ENCODE measurements at regions not wholly inside any gene's neighbourhood (a gene's known extent, or its start where the extent isn't known, plus 50 kb on each side); places are given as distances from the start of the nearest gene placed in this dataset.
"Not testable (repeated sequence)": the region's sequence is repeated elsewhere in the genome, so short reads cannot be mapped to it uniquely, and the experiment has no call there.

DNA sequence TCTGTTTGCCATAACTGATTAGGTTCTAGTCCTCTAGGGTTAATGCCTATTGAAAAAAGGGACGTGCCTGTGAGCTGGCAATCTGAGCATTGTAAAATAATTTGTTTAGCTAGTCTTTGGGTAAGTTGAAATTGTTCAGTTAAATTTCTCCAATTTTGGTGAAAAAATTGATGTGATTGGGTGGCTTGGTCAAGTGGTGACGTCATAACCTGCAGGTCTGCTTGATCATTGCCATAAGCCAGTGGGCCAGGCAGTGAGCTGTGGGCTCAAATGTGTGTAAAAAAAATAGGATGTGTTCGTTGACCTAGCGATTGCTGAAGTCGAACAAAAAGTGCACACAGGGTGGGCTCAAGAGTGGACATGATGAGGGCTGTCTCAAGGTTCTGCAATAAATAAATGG, 193.3 kb downstream of the ZC4H2 start:
- Histone ChIP-seq H3K9me3 (ENCODE audit: control insufficient read depth in 2 of 3, low read length in 3 of 3) (peaks cover 0 to 7% (median 0%) of the 10 kb centered on the region in 3 experiments), H3K4me3 (ENCODE audit: low read length) (no peak overlapping the region), H3K4me1 (ENCODE audit: control insufficient read depth in 2 of 2, insufficient read depth in 2 of 2, low read length in 2 of 2) (no peaks in the 10 kb centered on the region), H3K27me3 (ENCODE audit: control insufficient read depth in 2 of 2, insufficient read depth in 2 of 2, low read length in 2 of 2) (no peaks in the 10 kb centered on the region), H3K27ac (ENCODE audit: low read depth, low read length) (no peak overlapping the region), H3K36me3 (ENCODE audit: control insufficient read depth in 2 of 3, insufficient read depth in 3 of 3, low read length in 3 of 3) (no peaks in the 10 kb centered on the region)
- Mint-ChIP-seq H3K27me3 (no peaks in the 10 kb centered on the region), H3K36me3 (peaks cover 0 to 21% (median 0%) of the 10 kb centered on the region in 5 donors), H3K4me1 (peaks cover 0 to 4% (median 0%) of the 10 kb centered on the region in 7 donors), H3K27ac (no peak overlapping the region), H3K9me3 (peaks cover 0 to 68% (median 11%) of the 10 kb centered on the region in 11 donors), H3K4me3 (no peak overlapping the region)
- ATAC-seq: no peak
- ChIA-PET POLR2A (no interaction called here), CTCF (no interaction called here)
- intact Hi-C loops (cut with micrococcal nuclease): no loop called here
- no peak for DNase-seq

DNA sequence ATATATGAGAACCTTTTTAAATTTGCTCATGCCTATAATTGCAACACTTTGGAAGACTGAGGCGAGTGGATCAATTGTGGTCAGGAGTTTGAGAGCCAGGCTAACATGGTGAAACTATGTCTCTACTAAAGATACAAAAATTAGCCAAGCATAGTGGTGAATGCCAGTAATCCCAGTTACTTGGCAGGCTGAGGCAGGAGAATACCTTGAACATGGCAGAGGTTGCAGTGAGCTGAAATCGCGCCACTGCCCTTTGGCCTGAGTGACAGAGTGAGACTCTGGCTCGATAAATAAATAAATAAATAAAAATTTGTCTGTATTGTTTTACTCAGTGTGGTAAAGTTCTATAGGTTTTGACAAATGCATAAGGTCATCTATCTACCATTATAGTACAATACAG, 218.2 kb downstream of the ZC4H2 start:
- peaks cover 3 to 57% (median 23%) of the 10 kb centered on the region in 11 donors for H3K9me3 Mint-ChIP-seq
- no peaks in the 10 kb centered on the region for H3K36me3 ChIP-seq (ENCODE audit: control insufficient read depth in 2 of 3, insufficient read depth in 3 of 3, low read length in 3 of 3)
- H3K9me3 ChIP-seq (ENCODE audit: control insufficient read depth in 2 of 3, low read length in 3 of 3): no peaks in the 10 kb centered on the region
- H3K27ac Mint-ChIP-seq: no peak overlapping the region
- ATAC-seq (no peak), DNase-seq (no peak)
- no peak overlapping the region for H3K4me3 ChIP-seq (ENCODE audit: low read length)
- ChIA-PET CTCF (no interaction called here), POLR2A (no interaction called here)
- peaks cover 0 to 27% (median 9%) of the 10 kb centered on the region in 5 donors for H3K36me3 Mint-ChIP-seq
- no peak overlapping the region for H3K27ac ChIP-seq (ENCODE audit: low read depth, low read length)
- H3K27me3 ChIP-seq (ENCODE audit: control insufficient read depth in 2 of 2, insufficient read depth in 2 of 2, low read length in 2 of 2): no peaks in the 10 kb centered on the region
- intact Hi-C loops (cut with micrococcal nuclease): loop anchor here in 1 of 2 donors (5.0 kb wide), 1 partner anchor 219 kb away; the partner anchor contains the start of gene ZC4H2
- H3K27me3 Mint-ChIP-seq: no peaks in the 10 kb centered on the region
- peaks cover 0 to 27% (median 14%) of the 10 kb centered on the region in 7 donors for H3K4me1 Mint-ChIP-seq
- peaks cover 3 to 5% of the 10 kb centered on the region in 2 donors for H3K4me1 ChIP-seq (ENCODE audit: control insufficient read depth in 2 of 2, insufficient read depth in 2 of 2, low read length in 2 of 2)
- H3K4me3 Mint-ChIP-seq: no peak overlapping the region

DNA sequence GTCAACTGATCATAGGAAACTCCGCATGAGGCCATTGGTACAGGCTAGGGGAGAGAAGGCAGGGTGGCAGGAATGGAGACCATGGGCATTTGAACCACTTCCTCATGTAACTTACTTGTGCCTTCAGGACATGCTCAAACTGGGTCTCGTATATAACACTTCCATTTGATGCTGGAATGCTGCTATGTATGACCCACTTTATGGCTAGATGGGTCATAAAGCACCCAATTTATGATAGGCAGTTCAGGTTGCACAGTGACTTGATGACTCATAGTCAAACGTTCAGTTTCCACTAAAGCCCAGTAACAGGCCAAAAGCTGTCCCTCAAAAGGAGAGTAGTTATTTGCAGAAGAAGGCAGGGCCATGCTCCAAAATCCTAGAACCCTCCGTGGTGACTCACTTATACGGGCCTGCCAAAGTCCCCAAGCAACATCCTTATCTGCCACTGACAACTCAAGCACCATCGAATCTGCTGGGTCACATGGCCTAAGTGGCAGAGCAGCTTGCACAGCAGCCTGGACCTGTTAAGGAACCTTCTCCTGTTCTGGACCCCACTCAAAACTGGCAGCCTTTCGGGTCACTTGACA, 236.4 kb downstream of the ZC4H2 start:
- H3K36me3 Mint-ChIP-seq: peaks cover 0 to 5% (median 0%) of the 10 kb centered on the region in 5 donors
- DNase-seq (no peak), ATAC-seq (no peak)
- intact Hi-C loops (cut with micrococcal nuclease): no loop called here
- Histone ChIP-seq H3K27me3 (ENCODE audit: control insufficient read depth in 2 of 2, insufficient read depth in 2 of 2, low read length in 2 of 2) (no peaks in the 10 kb centered on the region), H3K4me3 (ENCODE audit: low read length) (no peak overlapping the region), H3K4me1 (ENCODE audit: control insufficient read depth in 2 of 2, insufficient read depth in 2 of 2, low read length in 2 of 2) (no peaks in the 10 kb centered on the region), H3K27ac (ENCODE audit: low read depth, low read length) (no peak overlapping the region), H3K36me3 (ENCODE audit: control insufficient read depth in 2 of 3, insufficient read depth in 3 of 3, low read length in 3 of 3) (no peaks in the 10 kb centered on the region), H3K9me3 (ENCODE audit: control insufficient read depth in 2 of 3, low read length in 3 of 3) (no peaks in the 10 kb centered on the region)
- ChIA-PET CTCF (no interaction called here), POLR2A (no interaction called here)
- no peak overlapping the region for H3K4me3 Mint-ChIP-seq
- no peaks in the 10 kb centered on the region for H3K27me3 Mint-ChIP-seq
- H3K9me3 Mint-ChIP-seq: peaks cover 0 to 23% (median 5%) of the 10 kb centered on the region in 11 donors
- H3K27ac Mint-ChIP-seq: no peak overlapping the region
- no peaks in the 10 kb centered on the region for H3K4me1 Mint-ChIP-seq

DNA sequence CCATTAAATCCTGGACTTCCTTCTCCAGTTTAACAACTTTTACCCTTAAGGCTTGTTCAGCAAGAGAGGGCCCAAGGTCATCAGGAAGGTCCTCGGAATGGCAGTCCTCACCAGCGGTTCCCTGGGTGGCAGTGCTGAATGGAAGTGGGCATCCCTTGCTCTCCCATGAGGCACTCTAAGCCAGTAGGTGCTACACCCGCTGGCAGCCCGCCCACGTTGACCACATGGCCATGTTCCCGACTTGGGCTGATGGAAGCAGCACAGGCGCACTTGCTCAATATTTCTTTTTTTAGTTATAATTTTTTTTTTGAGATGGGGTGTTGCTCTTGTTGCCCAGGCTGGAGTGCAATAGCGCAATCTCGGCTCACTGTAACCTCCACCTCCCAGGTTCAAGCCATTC, 277.9 kb downstream of the ZC4H2 start:
- no peak for ATAC-seq
- no peaks in the 10 kb centered on the region for H3K4me1 ChIP-seq (ENCODE audit: control insufficient read depth in 2 of 2, insufficient read depth in 2 of 2, low read length in 2 of 2)
- Mint-ChIP-seq H3K36me3 (peaks cover 0 to 3% (median 0%) of the 10 kb centered on the region in 5 donors), H3K27me3 (no peaks in the 10 kb centered on the region), H3K4me3 (no peak overlapping the region), H3K9me3 (peaks cover 4 to 68% (median 21%) of the 10 kb centered on the region in 11 donors), H3K4me1 (no peaks in the 10 kb centered on the region), H3K27ac (no peak overlapping the region)
- intact Hi-C loops (cut with micrococcal nuclease): no loop called here
- no peaks in the 10 kb centered on the region for H3K9me3 ChIP-seq (ENCODE audit: control insufficient read depth in 2 of 3, low read length in 3 of 3)
- POLR2A ChIA-PET: no interaction called here
- H3K27me3 ChIP-seq (ENCODE audit: control insufficient read depth in 2 of 2, insufficient read depth in 2 of 2, low read length in 2 of 2): no peaks in the 10 kb centered on the region
- CTCF ChIA-PET: no interaction called here
- H3K4me3 ChIP-seq (ENCODE audit: low read length): no peak overlapping the region
- H3K36me3 ChIP-seq (ENCODE audit: control insufficient read depth in 2 of 3, insufficient read depth in 3 of 3, low read length in 3 of 3): no peaks in the 10 kb centered on the region
- DNase-seq: no peak
- H3K27ac ChIP-seq (ENCODE audit: low read depth, low read length): no peak overlapping the region

DNA sequence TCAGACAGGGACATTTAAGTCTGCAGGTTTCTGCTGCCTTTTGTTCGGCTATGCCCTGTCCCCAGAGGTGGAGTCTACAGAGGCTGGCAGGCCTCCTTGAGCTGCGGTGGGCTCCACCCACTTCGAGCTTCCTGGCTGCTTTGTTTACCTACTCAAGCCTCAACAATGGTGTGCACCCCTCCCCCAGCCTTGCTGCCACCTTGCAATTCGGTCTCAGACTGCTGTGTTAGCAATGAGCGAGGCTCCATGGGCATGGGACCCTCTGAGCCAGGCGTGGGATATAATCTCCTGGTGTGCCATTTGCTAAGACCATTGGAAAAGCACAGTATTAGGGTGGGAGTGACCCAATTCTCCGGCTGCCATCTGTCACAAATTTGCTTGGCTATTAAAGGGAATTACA, 280.9 kb downstream of the ZC4H2 start:
- H3K27ac ChIP-seq (ENCODE audit: low read depth, low read length); H3K27me3 ChIP-seq (ENCODE audit: control insufficient read depth in 2 of 2, insufficient read depth in 2 of 2, low read length in 2 of 2); H3K9me3 ChIP-seq (ENCODE audit: control insufficient read depth in 2 of 3, low read length in 3 of 3); POLR2A ChIA-PET; H3K27me3 Mint-ChIP-seq; H3K27ac Mint-ChIP-seq; H3K4me3 Mint-ChIP-seq; H3K36me3 ChIP-seq (ENCODE audit: control insufficient read depth in 2 of 3, insufficient read depth in 3 of 3, low read length in 3 of 3); H3K4me1 ChIP-seq (ENCODE audit: control insufficient read depth in 2 of 2, insufficient read depth in 2 of 2, low read length in 2 of 2); intact Hi-C loops (cut with micrococcal nuclease); H3K36me3 Mint-ChIP-seq; H3K4me1 Mint-ChIP-seq; DNase-seq; ATAC-seq; H3K4me3 ChIP-seq (ENCODE audit: low read length); CTCF ChIA-PET: not testable (repeated sequence)
- H3K9me3 Mint-ChIP-seq: peaks cover 0 to 48% (median 8%) of the 10 kb centered on the region in 11 donors

DNA sequence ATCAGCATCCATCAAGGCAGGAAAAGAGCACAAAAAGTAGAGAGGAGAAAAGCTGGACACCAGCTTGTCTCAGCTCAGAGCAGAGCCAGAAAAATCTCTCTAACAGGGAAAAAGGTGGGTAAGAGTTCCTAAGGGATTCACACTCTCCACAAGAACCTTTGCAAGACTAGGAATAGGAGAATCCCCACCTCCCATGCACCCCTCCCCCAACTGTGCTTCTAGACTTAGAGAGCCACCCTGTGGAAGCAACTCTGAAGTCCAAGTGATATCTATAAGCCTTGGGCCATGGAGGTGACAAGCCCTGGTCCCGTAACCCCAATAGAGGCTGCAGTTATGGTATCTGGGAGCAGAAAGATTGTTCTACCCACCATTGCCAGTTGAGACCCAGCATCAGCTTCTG, 267.6 kb upstream of the MTMR8 start:
- no peak for DNase-seq
- no peaks in the 10 kb centered on the region for H3K27me3 ChIP-seq (ENCODE audit: control insufficient read depth in 2 of 2, insufficient read depth in 2 of 2, low read length in 2 of 2)
- Mint-ChIP-seq H3K27me3 (no peaks in the 10 kb centered on the region), H3K4me1 (no peaks in the 10 kb centered on the region), H3K27ac (no peak overlapping the region), H3K36me3 (peaks cover 0 to 18% (median 3%) of the 10 kb centered on the region in 5 donors), H3K4me3 (no peak overlapping the region), H3K9me3 (peaks cover 6 to 45% (median 25%) of the 10 kb centered on the region in 11 donors)
- no peaks in the 10 kb centered on the region for H3K9me3 ChIP-seq (ENCODE audit: control insufficient read depth in 2 of 3, low read length in 3 of 3)
- H3K4me3 ChIP-seq (ENCODE audit: low read length): no peak overlapping the region
- no peaks in the 10 kb centered on the region for H3K36me3 ChIP-seq (ENCODE audit: control insufficient read depth in 2 of 3, insufficient read depth in 3 of 3, low read length in 3 of 3)
- intact Hi-C loops (cut with micrococcal nuclease): no loop called here
- ChIA-PET POLR2A (no interaction called here), CTCF (no interaction called here)
- no peak for ATAC-seq
- no peaks in the 10 kb centered on the region for H3K4me1 ChIP-seq (ENCODE audit: control insufficient read depth in 2 of 2, insufficient read depth in 2 of 2, low read length in 2 of 2)
- no peak overlapping the region for H3K27ac ChIP-seq (ENCODE audit: low read depth, low read length)

DNA sequence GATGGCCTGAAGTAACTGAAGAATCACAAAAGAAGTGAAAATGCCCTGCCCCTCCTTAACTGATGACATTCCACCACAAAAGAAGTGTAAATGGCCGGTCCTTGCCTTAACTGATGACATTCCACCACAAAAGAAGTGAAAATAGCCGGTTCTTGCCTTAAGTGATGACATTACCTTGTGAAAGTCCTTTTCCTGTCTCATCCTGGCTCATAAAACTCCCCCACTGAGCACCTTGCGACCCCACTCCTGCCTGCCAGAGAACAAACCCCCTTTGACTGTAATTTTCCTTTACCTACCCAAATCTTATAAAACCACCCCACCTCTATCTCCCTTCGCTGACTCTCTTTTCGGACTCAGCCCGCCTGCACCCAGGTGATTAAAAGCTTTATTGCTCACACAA, 262.0 kb upstream of the MTMR8 start:
- H3K27ac ChIP-seq (ENCODE audit: low read depth, low read length); H3K4me1 ChIP-seq (ENCODE audit: control insufficient read depth in 2 of 2, insufficient read depth in 2 of 2, low read length in 2 of 2); H3K36me3 ChIP-seq (ENCODE audit: control insufficient read depth in 2 of 3, insufficient read depth in 3 of 3, low read length in 3 of 3); H3K4me1 Mint-ChIP-seq; ATAC-seq; H3K4me3 ChIP-seq (ENCODE audit: low read length); H3K4me3 Mint-ChIP-seq; H3K27me3 Mint-ChIP-seq; H3K27ac Mint-ChIP-seq; H3K27me3 ChIP-seq (ENCODE audit: control insufficient read depth in 2 of 2, insufficient read depth in 2 of 2, low read length in 2 of 2); H3K9me3 ChIP-seq (ENCODE audit: control insufficient read depth in 2 of 3, low read length in 3 of 3); POLR2A ChIA-PET; DNase-seq; intact Hi-C loops (cut with micrococcal nuclease); CTCF ChIA-PET: not testable (repeated sequence)
- H3K36me3 Mint-ChIP-seq: peaks cover 1 to 16% (median 7%) of the 10 kb centered on the region in 5 donors
- H3K9me3 Mint-ChIP-seq: peaks cover 11 to 37% (median 24%) of the 10 kb centered on the region in 11 donors
